HG02610 (cell line): ENCODE measurements at regions not wholly inside any gene's neighbourhood (a gene's known extent, or its start where the extent isn't known, plus 50 kb on each side); places are given as distances from the start of the nearest gene placed in this dataset.

ENCODE experiments used
- ATAC-seq: cut with Tn5 transposase; IDR thresholded peaks from one replicate; pipeline ENCODE4 v1.9.1; 2021; ENCODE audit warnings: mild to moderate bottlenecking, moderate library complexity; ENCODE audit not compliant: unreplicated experiment

GRCh38 chr19:27674701-27675100 lies 1538.2 kb downstream of the UQCRFS1 start:
- no peak for ATAC-seq

- ATAC-seq, result no peak
These were observed 1539.0 kb downstream of the UQCRFS1 start for GRCh38 chr19:27673986-27674385.

GRCh38 chr19:27672309-27673047 lies 1540.5 kb downstream of the UQCRFS1 start:
- ATAC-seq, result no peak

- no peak for ATAC-seq
These were observed 1541.1 kb downstream of the UQCRFS1 start for GRCh38 chr19:27671876-27672275.

GRCh38 chr19:27660428-27660827 lies 1552.5 kb downstream of the UQCRFS1 start:
- ATAC-seq, result no peak

GRCh38 chr19:27657271-27658051 lies 1555.5 kb downstream of the UQCRFS1 start:
- no peak for ATAC-seq

GRCh38 chr19:27654266-27654990 lies 1558.5 kb downstream of the UQCRFS1 start:
- no peak for ATAC-seq

- ATAC-seq, result no peak
These were observed 1560.2 kb downstream of the UQCRFS1 start for GRCh38 chr19:27652796-27653195.

GRCh38 chr19:27652281-27652680 lies 1560.7 kb downstream of the UQCRFS1 start:
- ATAC-seq, result no peak

- ATAC-seq, result no peak
These were observed 1565.5 kb downstream of the UQCRFS1 start for GRCh38 chr19:27647423-27647822.

GRCh38 chr19:27635401-27635800 lies 1577.5 kb downstream of the UQCRFS1 start:
- no peak for ATAC-seq

GRCh38 chr19:27618006-27618405 lies 1594.9 kb downstream of the UQCRFS1 start:
- ATAC-seq, result no peak

GRCh38 chr19:27580906-27581305 lies 1632.0 kb downstream of the UQCRFS1 start:
- no peak for ATAC-seq
